Heart left ventricle (tissue), 16 donors: ENCODE measurements at regions not wholly inside any gene's neighbourhood (a gene's known extent, or its start where the extent isn't known, plus 50 kb on each side); places are given as distances from the start of the nearest gene placed in this dataset.

ENCODE experiments used
- ATAC-seq, 4 donors: fragments of 200-7000 bp; cut with Tn5 transposase; one replicate each; pipeline ENCODE4 v1.9.1; 2020 to 2022; ENCODE audit warnings: moderate library complexity in 4 of 4, mild to moderate bottlenecking in 3 of 4, moderate number of reproducible peaks in 1 of 4
- DNase-seq, 5 donors: peaks; one replicate each; pipeline ENCODE4 v3.0.0-alpha.2; 2020
- H3K27ac ChIP-seq, 12 donors: fragments of 200-600 bp; sonication (generic) in 4 of 12; one replicate each; pipeline versions ENCODE4 v1.5.0 to v1.8.0; 2016 to 2022; ENCODE audit warnings: mild to moderate bottlenecking in 2 of 12
- H3K27me3 ChIP-seq, 9 donors: fragments of 200-600 bp; sonication (generic) in 2 of 9; one replicate each; pipeline versions ENCODE4 v1.5.1 to v1.8.0; 2016 to 2022; ENCODE audit warnings: mild to moderate bottlenecking in 3 of 9
- H3K36me3 ChIP-seq, 9 donors: fragments of 200-600 bp; sonication (generic) in 2 of 9; one replicate each; pipeline versions ENCODE4 v1.5.0 to v1.8.0; 2018 to 2022; ENCODE audit warnings: mild to moderate bottlenecking in 2 of 9
- H3K4me1 ChIP-seq, 12 donors: fragments of 200-600 bp; sonication (generic) in 4 of 12; one replicate each; pipeline versions ENCODE4 v1.5.0 to v1.8.0; 2016 to 2022; ENCODE audit warnings: mild to moderate bottlenecking in 3 of 12
- H3K4me3 ChIP-seq, 12 donors: fragments of 200-600 bp; sonication (generic) in 4 of 12; one replicate each; pipeline versions ENCODE4 v1.5.0 to v1.8.0; 2017 to 2022; ENCODE audit warnings: mild to moderate bottlenecking in 9 of 12, moderate library complexity in 4 of 12
- H3K9me3 ChIP-seq, 12 donors: fragments of 200-600 bp; sonication (generic) in 4 of 12; one replicate each; pipeline versions ENCODE4 v1.5.0 to v1.8.0; 2016 to 2022; ENCODE audit warnings: mild to moderate bottlenecking in 1 of 12
- CTCF ChIP-seq, 12 donors: fragments of 200-600 bp; sonication (generic) in 4 of 12; IDR thresholded peaks; one replicate each; pipeline versions ENCODE4 v1.5.0 to v1.8.0; 2018 to 2022; ENCODE audit warnings: antibody characterized with exemption in 12 of 12, mild to moderate bottlenecking in 5 of 12
- POLR2A ChIP-seq, 2 donors: fragments of 450-650 bp; IDR thresholded peaks; one replicate each; pipeline ENCODE4 v1.6.1; 2017; ENCODE audit warnings: antibody characterized with exemption in 2 of 2, mild to moderate bottlenecking in 2 of 2, moderate library complexity in 2 of 2
- WGBS, 4 donors: extraction: QIAGEN DNeasy Blood & Tissue Kit in 2 of 4; methylation state at CpG; one replicate each; pipeline versions ENCODE4 v1.1.5 to v1.1.7; 2013 to 2018; 5-methylcytosine and 5-hydroxymethylcytosine counted together
- intact Hi-C, 10 donors: fragments of 100-400 bp; cut with DNase I; formaldehyde crosslinking; loops; one replicate each; pipeline versions ENCODE4 v1.11.1 to v1.14.2; 2022
- donor health status: ischemic (EF 13 %, LVEDD 7.1; RV severe dilation, severe dysfunction).
- donor health status: healthy with polysubstance abuse.
- donor health status: DM: no; HTN: yes; CAD: no.
- donor health status: DM: no; HTN: no; CAD: no.
- donor health status: ischemic (EF 25% LVEDD 6.9; RV normal size, moderate dysfunction).
- donor health status: ischemic (EF 25% LVEDD 5.7; RV mildly dilated, moderate dysfunction).
- donor health status: healthy.
- donor health status: DM: yes; HTN: yes; CAD: no.
- donor health status: ischemic (EF 35%, LVEDD 5.7; RV mildly dilated, moderate dysfunction).
- donor health status: nonischemic (EF 11% LVEDD 7.7; RV severe dilation, severe dysfunction).
- donor health status: DM: yes; HTN: yes; CAD: no.
- donor health status: PGD.
- donor health status: ischemic (EF 29% LVEDD 5.4; RV normal size, mild dysfunction).
- donor health status: nonischemic (EF 23%, LVEDD 6.1; RV moderate dilation, normal function).

- intact Hi-C loops = no loop called here
Measured at GRCh38 chr3:171933441-171933840, 90.3 kb downstream of the TMEM212 start.

GRCh38 chr3:171935261-171936123 lies 92.3 kb downstream of the TMEM212 start:
- peaks cover 0 to 38% (median 0%) of the 10 kb centered on the region in 12 donors for H3K4me1 ChIP-seq
- H3K9me3 ChIP-seq = no peaks in the 10 kb centered on the region
- H3K36me3 ChIP-seq = no peaks in the 10 kb centered on the region
- no peak for ATAC-seq
- 82 to 86% (median 82%) methylated on average over 7 of the region's 7 CpGs for WGBS, 4 donors
- intact Hi-C loops = no loop called here
- H3K27ac ChIP-seq = peak overlapping the region in 1 of 12 donors; percentile 33
- no peak for TF ChIP-seq POLR2A (IDR thresholded peaks at IDR 0.05)
- TF ChIP-seq CTCF (IDR thresholded peaks at IDR 0.05) = no peak
- no peaks in the 10 kb centered on the region for H3K27me3 ChIP-seq
- DNase-seq = no peak
- H3K4me3 ChIP-seq = no peak overlapping the region

More at GRCh38 chr3:171933441-171933840, 90.3 kb downstream of the TMEM212 start:
- ATAC-seq (no peak), DNase-seq (no peak)
- Histone ChIP-seq H3K9me3 (peaks cover 0 to 2% (median 0%) of the 10 kb centered on the region in 12 donors), H3K4me3 (no peak overlapping the region), H3K27ac (no peak overlapping the region), H3K27me3 (no peaks in the 10 kb centered on the region), H3K4me1 (peaks cover 0 to 38% (median 0%) of the 10 kb centered on the region in 12 donors), H3K36me3 (no peaks in the 10 kb centered on the region)
- no peak for TF ChIP-seq POLR2A (IDR thresholded peaks at IDR 0.05)
- no peak for TF ChIP-seq CTCF (IDR thresholded peaks at IDR 0.05)
- WGBS, 4 donors = 86 to 92% (median 88%) methylated on average over 1 of the region's 1 CpG

- peak in 1 of 5 donors; percentile 37 for DNase-seq
- no peaks in the 10 kb centered on the region for H3K36me3 ChIP-seq
- H3K9me3 ChIP-seq = no peaks in the 10 kb centered on the region
- intact Hi-C loops = no loop called here
- H3K27ac ChIP-seq = peak overlapping the region in 1 of 12 donors; percentile 33
- no peaks in the 10 kb centered on the region for H3K27me3 ChIP-seq
- TF ChIP-seq POLR2A (IDR thresholded peaks at IDR 0.05) (no peak), CTCF (IDR thresholded peaks at IDR 0.05) (no peak)
- WGBS, 4 donors = 90 to 93% (median 92%) methylated on average over 6 of the region's 6 CpGs
- ATAC-seq = peak in 2 of 4 donors; percentile 55 to 60
- no peak overlapping the region for H3K4me3 ChIP-seq
- H3K4me1 ChIP-seq = peaks cover 0 to 38% (median 0%) of the 10 kb centered on the region in 12 donors
Measured at GRCh38 chr3:171936191-171936841, 93.2 kb downstream of the TMEM212 start.

- intact Hi-C loops = no loop called here
- Histone ChIP-seq H3K36me3 (no peaks in the 10 kb centered on the region), H3K4me1 (peaks cover 0 to 30% (median 0%) of the 10 kb centered on the region in 12 donors), H3K9me3 (no peaks in the 10 kb centered on the region), H3K4me3 (no peak overlapping the region), H3K27me3 (no peaks in the 10 kb centered on the region), H3K27ac (no peak overlapping the region)
- ATAC-seq (no peak), DNase-seq (no peak)
- 90 to 97% (median 95%) methylated on average over 2 of the region's 2 CpGs for WGBS, 4 donors
- TF ChIP-seq POLR2A (IDR thresholded peaks at IDR 0.05) = no peak
- no peak for TF ChIP-seq CTCF (IDR thresholded peaks at IDR 0.05)
Measured at GRCh38 chr3:171939578-171939977, 96.4 kb downstream of the TMEM212 start.
